Left hindlimb (tissue), 1 donor: ENCODE measurements at regions not wholly inside any gene's neighbourhood (a gene's known extent, or its start where the extent isn't known, plus 50 kb on each side); places are given as distances from the start of the nearest gene placed in this dataset.

ENCODE experiments used
- DNase-seq: peaks from one replicate; pipeline ENCODE4 v3.0.0-alpha.2; 2018

- no peak for DNase-seq
Observed at GRCh38 chr4:63618883-63619718, 790.1 kb downstream of the TECRL start.

GRCh38 chr4:63607169-63607872 is 801.9 kb downstream of the TECRL start:
- DNase-seq = no peak

DNA sequence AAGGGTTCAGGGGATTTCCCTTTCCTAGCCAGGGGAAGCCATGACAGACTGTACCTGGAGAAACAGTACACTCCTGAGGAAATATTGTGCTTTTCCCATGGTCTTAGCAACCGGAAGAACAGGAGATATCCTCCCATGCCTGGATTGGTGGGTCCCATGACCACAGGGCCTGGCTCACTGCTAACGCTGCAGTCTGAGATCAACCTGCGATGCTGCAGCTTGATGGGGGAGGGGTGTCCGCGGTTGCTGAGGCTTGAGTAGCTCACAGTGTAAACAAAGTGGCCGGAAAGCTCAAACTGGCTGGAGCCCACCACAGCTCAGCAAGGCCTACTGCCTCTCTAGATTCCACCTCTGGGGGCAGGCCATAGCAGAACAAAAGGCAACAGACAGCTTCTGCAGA is 819.5 kb downstream of the TECRL start:
- DNase-seq = no peak

- DNase-seq = no peak
Observed at GRCh38 chr4:63583561-63583960, 825.7 kb downstream of the TECRL start.

- DNase-seq = no peak
Observed at GRCh38 chr4:63583007-63583406, 826.2 kb downstream of the TECRL start.

- DNase-seq = no peak
Observed at GRCh38 chr4:63580796-63581475, 828.3 kb downstream of the TECRL start.

DNA sequence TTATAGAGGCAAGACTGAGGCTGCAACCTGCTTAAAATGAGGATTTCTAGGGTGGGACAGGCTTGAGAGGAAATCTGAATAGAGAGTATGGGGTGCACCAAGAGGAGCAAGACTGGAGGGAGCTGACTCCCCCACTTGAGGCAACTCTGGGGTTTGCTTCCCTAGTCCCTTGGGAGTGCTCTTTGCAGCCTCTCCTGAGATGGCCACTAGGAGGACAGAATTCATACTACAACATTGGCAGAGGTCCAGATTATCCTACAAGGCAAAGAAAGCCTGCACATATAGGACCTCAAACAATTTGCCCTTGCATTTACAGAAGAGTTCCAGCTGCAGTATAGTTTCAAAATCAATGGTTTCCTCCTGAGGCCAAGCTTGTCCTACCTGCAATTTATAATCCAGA is 830.9 kb downstream of the TECRL start:
- DNase-seq = no peak

DNA sequence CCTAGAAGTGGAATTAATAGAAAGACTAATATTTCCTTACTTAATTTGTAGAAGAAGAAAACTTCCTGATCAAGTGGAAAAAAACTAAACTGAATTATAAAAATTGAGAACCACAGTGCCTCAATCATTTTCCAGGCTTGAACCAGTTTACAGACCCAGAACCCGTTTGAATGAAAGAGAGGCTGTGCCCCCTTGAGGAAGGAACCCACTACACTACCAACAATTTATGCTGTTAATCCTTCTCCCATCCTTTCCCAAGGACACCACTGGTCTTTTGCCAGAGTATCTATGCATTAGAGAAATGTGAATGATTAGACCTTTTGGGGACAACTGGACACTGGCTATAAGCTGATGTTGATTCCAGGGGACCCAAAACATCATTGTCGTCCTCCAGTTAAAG is 842.6 kb downstream of the TECRL start:
- no peak for DNase-seq

DNA sequence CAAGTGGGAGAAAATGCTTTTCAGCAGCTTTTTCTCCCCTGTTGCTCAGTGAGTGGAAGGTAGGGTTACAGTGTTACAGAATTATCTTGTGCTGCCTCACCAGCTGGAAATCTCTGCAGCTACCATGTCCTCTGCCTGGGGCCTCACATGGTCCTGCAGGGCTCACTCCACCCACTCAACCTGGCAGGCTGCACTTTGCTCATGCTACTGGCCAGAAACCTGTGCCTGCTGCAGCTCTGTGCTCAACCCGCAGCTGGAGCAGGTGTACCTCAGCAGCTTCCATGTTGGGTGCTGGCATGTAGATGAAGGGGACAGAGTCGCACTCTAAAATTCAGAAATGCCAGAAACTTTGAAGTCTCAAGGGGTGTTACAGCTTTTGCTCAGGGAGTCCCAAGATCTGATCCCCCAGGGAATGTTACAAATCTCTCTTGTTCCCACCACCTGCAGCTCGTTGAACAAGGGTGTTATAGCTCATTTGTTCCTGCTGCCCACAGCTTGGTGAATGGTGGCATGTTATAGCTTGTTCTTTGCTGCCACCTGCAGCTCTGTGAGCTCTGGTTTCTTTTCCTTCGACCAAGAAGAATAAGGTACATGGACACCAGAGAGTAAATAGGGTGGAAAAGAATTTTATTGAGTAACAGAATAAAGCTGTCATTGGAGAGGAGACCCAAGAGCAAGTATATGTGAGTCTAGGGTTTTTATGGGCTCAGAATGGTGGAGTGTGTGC is 845.8 kb downstream of the TECRL start:
- no peak for DNase-seq

- no peak for DNase-seq
Observed at GRCh38 chr4:63558709-63559108, 850.5 kb downstream of the TECRL start.

DNA sequence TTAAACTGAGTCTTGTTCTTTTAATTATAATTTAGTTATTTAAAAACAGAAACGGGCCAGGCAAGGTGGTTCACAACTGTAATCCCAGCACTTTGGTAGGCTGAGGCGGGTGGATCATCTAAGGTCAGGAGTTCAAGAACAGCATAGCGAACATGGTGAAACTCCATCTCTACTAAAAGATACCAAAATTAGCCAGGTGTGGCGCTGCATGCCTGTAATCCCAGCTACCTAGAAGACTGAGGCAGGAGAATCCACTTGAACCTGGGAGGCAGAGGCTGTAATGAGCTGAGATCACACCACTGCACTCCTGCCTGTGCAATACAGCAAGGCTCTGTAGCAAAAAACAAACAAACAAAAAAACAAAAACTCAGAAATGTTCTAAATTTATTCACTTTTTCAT is 852.9 kb downstream of the TECRL start:
- no peak for DNase-seq

GRCh38 chr4:63553123-63553522 is 856.1 kb downstream of the TECRL start:
- DNase-seq = no peak

DNA sequence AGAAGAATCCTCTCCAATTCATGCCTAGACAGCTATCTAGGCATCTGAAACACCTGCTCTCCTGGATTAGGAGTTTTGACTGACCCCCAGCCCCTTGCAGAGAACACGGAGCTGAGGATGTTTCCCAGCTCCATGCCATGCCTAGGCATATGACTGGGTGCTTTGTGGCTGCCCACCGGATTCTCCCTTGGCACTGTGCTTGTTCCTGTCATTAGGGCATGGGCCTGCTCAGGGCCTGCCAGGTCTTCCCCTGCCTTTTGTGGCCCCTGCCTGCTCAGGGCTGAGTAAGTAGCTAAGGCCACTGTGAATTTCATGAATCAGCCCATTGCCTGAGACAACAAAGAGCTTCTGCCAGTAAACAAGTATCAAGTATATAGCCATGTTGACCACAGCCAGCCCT is 867.4 kb downstream of the TECRL start:
- DNase-seq = no peak

GRCh38 chr4:63529581-63530337 is 879.5 kb downstream of the TECRL start:
- DNase-seq = no peak

GRCh38 chr4:63528256-63528991 is 880.8 kb downstream of the TECRL start:
- no peak for DNase-seq

DNA sequence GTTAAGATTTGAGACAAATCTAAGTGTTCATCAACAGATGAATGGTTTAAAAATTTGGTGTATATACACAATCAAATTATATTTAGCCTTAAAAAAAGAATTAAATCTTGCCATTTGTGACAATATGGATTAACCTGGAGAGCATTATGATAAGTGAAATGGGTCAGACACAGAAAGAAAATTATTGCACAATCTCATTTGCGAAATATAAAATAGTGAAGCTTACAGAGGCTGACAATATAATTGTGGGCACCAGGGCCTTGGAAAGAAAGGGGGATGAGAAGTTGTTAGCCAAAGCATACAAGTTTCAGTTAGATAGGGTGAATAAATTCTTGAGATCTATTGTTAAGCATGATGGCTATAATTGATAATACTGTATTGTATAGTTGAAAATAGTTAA is 883.0 kb downstream of the TECRL start:
- no peak for DNase-seq

DNA sequence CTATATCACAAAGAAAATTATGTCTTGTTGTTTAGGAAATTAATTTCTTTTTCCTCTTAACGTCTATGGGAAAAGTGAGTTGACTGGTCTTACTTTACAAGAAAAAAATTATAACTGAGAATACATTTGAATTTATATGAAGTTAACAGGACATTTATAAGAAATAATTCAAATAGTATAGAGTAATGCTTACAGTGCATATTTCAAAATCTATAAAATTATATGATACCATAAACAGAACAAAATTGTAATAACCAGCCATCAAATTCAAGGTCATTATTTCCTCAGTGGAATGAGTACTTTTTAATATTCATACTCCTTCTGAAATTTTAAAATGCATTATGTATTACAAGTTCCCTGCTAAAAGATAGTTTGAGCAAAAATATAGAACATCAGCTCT is 884.5 kb downstream of the TECRL start:
- DNase-seq = no peak

- DNase-seq = no peak
Observed at GRCh38 chr4:63505714-63506460, 903.4 kb downstream of the TECRL start.

- DNase-seq = no peak
Observed at GRCh38 chr4:63493265-63493664, 916.0 kb downstream of the TECRL start.

DNA sequence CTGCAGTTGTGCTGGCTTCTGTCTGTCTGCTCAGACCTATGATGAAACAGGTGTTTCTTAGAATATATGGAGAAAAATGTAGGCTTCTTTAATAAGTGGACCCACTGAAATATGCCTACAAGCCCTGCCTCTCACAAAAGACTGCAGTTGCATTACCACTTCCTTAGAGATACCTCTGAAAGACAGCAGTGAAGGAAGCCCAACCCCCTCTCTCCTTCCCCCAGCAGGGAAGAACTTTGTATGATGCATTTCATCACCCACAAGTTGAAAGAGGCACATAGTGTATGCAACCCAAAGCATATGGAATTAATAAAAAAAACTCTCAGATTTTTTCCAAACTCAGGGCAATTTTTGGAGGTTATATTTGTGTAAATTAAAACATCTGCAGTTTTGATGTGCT is 916.7 kb downstream of the TECRL start:
- DNase-seq = no peak

- DNase-seq = no peak
Observed at GRCh38 chr4:63464393-63464792, 944.9 kb downstream of the TECRL start.
